ENCODE measurements at regions not wholly inside any gene's neighbourhood (a gene's known extent, or its start where the extent isn't known, plus 50 kb on each side); places are given as distances from the start of the nearest gene placed in this dataset.

GRCh38 chr14:86756521-86757190 is 1226.7 kb downstream of the FLRT2 start:
- TF ChIP-seq SRF (IDR thresholded peaks at IDR 0.05; ENCODE audit: low read depth, low read length): no peak
- TF ChIP-seq HDAC6 (IDR thresholded peaks at IDR 0.05; ENCODE audit: low read depth, low read length): no peak
- no peak for TF ChIP-seq CREBL2 (CRISPR knock-in tag; IDR thresholded peaks at IDR 0.05; ENCODE audit: borderline replicate concordance)
- no peak for TF ChIP-seq BORCS8-MEF2B (CRISPR knock-in tag; IDR thresholded peaks at IDR 0.05)
- TF ChIP-seq CENPT (CRISPR knock-in tag; IDR thresholded peaks at IDR 0.05; ENCODE audit: low read depth): no peak
- TF ChIP-seq ZNF512 (CRISPR knock-in tag; IDR thresholded peaks at IDR 0.05): no peak
- no peak for TF ChIP-seq CTCF (CRISPR knock-in tag; IDR thresholded peaks at IDR 0.05)
- no peak for TF ChIP-seq KAT7 (CRISPR knock-in tag; IDR thresholded peaks at IDR 0.05; ENCODE audit: borderline replicate concordance)
- no peak for TF ChIP-seq TAF1 (CRISPR knock-in tag; IDR thresholded peaks at IDR 0.05)
